ENCODE measurements at regions not wholly inside any gene's neighbourhood (a gene's known extent, or its start where the extent isn't known, plus 50 kb on each side); places are given as distances from the start of the nearest gene placed in this dataset.

GRCh38 chr17:71325117-71325516 is 795.7 kb upstream of the SOX9 start (continued):
- no peak for TF ChIP-seq ELF4 (CRISPR knock-in tag; IDR thresholded peaks at IDR 0.05; ENCODE audit: low read depth)
- TF ChIP-seq, protein P1, sequence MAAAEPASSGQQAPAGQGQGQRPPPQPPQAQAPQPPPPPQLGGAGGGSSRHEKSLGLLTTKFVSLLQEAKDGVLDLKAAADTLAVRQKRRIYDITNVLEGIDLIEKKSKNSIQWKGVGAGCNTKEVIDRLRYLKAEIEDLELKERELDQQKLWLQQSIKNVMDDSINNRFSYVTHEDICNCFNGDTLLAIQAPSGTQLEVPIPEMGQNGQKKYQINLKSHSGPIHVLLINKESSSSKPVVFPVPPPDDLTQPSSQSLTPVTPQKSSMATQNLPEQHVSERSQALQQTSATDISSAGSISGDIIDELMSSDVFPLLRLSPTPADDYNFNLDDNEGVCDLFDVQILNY (CRISPR knock-in tag; IDR thresholded peaks at IDR 0.05): no peak

DNA sequence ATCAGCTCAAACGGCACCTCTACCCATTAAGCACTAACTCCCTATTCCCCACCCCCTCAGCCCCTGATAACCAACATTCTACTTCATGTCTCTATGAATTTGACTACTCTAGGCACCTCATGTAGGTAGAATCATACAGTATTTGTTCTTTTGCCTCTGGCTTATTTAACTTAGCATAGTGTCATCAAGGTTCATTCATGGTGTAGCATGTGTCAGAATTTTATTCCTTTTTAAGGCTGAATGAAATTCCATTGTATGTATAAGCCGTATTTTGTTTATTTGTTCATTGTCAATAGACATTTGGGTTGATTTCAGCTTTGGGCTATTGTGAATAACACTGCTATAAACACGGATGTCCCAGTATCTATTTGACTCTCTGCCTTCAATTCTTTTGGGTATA is 794.9 kb upstream of the SOX9 start:
- H3K9me3 Mint-ChIP-seq: peaks cover 8% of the 10 kb centered on the region
- ChIA-PET POLR2A (no interaction called here), CTCF (no interaction called here)
- no peaks in the 10 kb centered on the region for H3K36me3 Mint-ChIP-seq
- DNase-seq (ENCODE audit: low spot score) (no peak), ATAC-seq (no peak)
- H3K4me3 Mint-ChIP-seq: no peak overlapping the region
- TF ChIP-seq RORB (CRISPR knock-in tag; IDR thresholded peaks at IDR 0.05): no peak
- no peak for TF ChIP-seq CTCF (IDR thresholded peaks at IDR 0.05)
- no peak for TF ChIP-seq KAT7 (CRISPR knock-in tag; IDR thresholded peaks at IDR 0.05; ENCODE audit: borderline replicate concordance)
- TF ChIP-seq ATF2 (CRISPR knock-in tag; IDR thresholded peaks at IDR 0.05; ENCODE audit: borderline replicate concordance, low read depth): no peak
- no peak for TF ChIP-seq ETV6 (CRISPR knock-in tag; IDR thresholded peaks at IDR 0.05)
- TF ChIP-seq ZNF317 (CRISPR knock-in tag; IDR thresholded peaks at IDR 0.05; ENCODE audit: borderline replicate concordance, low read depth): no peak
- TF ChIP-seq GABPB1 (CRISPR knock-in tag; IDR thresholded peaks at IDR 0.05): no peak
- no peak for TF ChIP-seq FOXJ3 (CRISPR knock-in tag; IDR thresholded peaks at IDR 0.05; ENCODE audit: borderline replicate concordance)
- no peak for TF ChIP-seq JAZF1 (CRISPR knock-in tag; IDR thresholded peaks at IDR 0.05)
- no peak for TF ChIP-seq ELF4 (CRISPR knock-in tag; IDR thresholded peaks at IDR 0.05; ENCODE audit: low read depth)
- TF ChIP-seq SMAD3 (CRISPR knock-in tag; IDR thresholded peaks at IDR 0.05; ENCODE audit: borderline replicate concordance): no peak
- TF ChIP-seq ZNF512 (CRISPR knock-in tag; IDR thresholded peaks at IDR 0.05; ENCODE audit: borderline replicate concordance): no peak
- no peak for TF ChIP-seq GRHL2 (CRISPR knock-in tag; IDR thresholded peaks at IDR 0.05; ENCODE audit: insufficient replicate concordance, severe bottlenecking)
- TF ChIP-seq EMX1 (CRISPR knock-in tag; IDR thresholded peaks at IDR 0.05): no peak
- TF ChIP-seq NFYB (CRISPR knock-in tag; conservative IDR thresholded peaks at IDR 0.05; ENCODE audit: low read depth): no peak
- no peak for TF ChIP-seq ZNF232 (CRISPR knock-in tag; IDR thresholded peaks at IDR 0.05)
- TF ChIP-seq ZBTB43 (CRISPR knock-in tag; IDR thresholded peaks at IDR 0.05): no peak
- no peak for TF ChIP-seq ZNF532 (CRISPR knock-in tag; IDR thresholded peaks at IDR 0.05; ENCODE audit: borderline replicate concordance)
- H3K27ac Mint-ChIP-seq: no peak overlapping the region
- no peaks in the 10 kb centered on the region for H3K4me1 Mint-ChIP-seq
- no peaks in the 10 kb centered on the region for H3K27me3 Mint-ChIP-seq (ENCODE audit: low read depth)
